ENCODE measurements at regions not wholly inside any gene's neighbourhood (a gene's known extent, or its start where the extent isn't known, plus 50 kb on each side); places are given as distances from the start of the nearest gene placed in this dataset.

DNA sequence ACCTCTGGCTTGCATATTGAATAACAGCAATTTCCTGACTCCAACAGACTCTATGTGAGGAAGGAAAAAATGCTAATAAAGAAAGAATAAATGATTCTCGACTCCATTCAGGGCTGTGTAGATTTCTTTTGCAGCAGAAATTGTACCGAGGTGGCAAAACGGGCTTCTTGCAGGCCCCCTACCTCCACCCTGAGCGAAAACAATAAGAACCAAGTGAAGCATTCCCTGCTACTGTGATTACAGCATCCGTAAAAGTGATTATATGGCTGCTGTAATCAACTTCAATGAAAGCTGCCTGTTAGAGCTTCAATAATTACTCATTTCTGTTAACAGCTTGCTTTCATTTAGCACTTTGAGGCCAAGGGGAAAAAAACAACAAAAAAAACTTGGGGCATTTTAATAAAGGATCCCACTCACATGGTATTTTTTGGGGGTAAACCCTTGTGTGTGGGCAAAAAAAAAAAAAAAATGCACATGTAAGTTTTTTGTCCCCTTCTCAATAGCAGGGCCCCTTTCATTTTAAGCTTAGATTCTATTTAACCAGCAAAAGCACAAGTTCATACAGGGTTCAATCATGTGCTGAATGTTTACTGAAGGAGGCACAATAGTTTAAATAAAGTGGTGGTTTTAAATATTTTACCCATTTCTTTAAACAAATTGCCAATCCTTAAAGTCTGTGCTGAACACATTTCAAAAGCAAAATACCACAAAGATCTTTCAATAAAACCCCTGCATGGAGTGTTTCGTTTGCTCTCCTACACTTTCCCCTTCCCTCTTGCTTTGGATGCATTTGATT lies 271.6 kb downstream of the LMO4 start:
- TF ChIP-seq, protein P1, sequence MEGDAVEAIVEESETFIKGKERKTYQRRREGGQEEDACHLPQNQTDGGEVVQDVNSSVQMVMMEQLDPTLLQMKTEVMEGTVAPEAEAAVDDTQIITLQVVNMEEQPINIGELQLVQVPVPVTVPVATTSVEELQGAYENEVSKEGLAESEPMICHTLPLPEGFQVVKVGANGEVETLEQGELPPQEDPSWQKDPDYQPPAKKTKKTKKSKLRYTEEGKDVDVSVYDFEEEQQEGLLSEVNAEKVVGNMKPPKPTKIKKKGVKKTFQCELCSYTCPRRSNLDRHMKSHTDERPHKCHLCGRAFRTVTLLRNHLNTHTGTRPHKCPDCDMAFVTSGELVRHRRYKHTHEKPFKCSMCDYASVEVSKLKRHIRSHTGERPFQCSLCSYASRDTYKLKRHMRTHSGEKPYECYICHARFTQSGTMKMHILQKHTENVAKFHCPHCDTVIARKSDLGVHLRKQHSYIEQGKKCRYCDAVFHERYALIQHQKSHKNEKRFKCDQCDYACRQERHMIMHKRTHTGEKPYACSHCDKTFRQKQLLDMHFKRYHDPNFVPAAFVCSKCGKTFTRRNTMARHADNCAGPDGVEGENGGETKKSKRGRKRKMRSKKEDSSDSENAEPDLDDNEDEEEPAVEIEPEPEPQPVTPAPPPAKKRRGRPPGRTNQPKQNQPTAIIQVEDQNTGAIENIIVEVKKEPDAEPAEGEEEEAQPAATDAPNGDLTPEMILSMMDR (IDR thresholded peaks at IDR 0.05; ENCODE audit: low read depth, low read length, missing input control): no peak
- TF ChIP-seq SP1 (IDR thresholded peaks at IDR 0.05) (no peak), EGR1 (IDR thresholded peaks at IDR 0.05; ENCODE audit: low read depth in 2 of 2) (no peak), RAD21 (IDR thresholded peaks at IDR 0.05) (no peak), GABPA (IDR thresholded peaks at IDR 0.05 in 1 of 2, conservative IDR thresholded peaks at IDR 0.05 in 1 of 2) (no peak)
- TF ChIP-seq, protein P2, sequence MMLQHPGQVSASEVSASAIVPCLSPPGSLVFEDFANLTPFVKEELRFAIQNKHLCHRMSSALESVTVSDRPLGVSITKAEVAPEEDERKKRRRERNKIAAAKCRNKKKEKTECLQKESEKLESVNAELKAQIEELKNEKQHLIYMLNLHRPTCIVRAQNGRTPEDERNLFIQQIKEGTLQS (IDR thresholded peaks at IDR 0.05): no peak
- TF ChIP-seq, protein P3, sequence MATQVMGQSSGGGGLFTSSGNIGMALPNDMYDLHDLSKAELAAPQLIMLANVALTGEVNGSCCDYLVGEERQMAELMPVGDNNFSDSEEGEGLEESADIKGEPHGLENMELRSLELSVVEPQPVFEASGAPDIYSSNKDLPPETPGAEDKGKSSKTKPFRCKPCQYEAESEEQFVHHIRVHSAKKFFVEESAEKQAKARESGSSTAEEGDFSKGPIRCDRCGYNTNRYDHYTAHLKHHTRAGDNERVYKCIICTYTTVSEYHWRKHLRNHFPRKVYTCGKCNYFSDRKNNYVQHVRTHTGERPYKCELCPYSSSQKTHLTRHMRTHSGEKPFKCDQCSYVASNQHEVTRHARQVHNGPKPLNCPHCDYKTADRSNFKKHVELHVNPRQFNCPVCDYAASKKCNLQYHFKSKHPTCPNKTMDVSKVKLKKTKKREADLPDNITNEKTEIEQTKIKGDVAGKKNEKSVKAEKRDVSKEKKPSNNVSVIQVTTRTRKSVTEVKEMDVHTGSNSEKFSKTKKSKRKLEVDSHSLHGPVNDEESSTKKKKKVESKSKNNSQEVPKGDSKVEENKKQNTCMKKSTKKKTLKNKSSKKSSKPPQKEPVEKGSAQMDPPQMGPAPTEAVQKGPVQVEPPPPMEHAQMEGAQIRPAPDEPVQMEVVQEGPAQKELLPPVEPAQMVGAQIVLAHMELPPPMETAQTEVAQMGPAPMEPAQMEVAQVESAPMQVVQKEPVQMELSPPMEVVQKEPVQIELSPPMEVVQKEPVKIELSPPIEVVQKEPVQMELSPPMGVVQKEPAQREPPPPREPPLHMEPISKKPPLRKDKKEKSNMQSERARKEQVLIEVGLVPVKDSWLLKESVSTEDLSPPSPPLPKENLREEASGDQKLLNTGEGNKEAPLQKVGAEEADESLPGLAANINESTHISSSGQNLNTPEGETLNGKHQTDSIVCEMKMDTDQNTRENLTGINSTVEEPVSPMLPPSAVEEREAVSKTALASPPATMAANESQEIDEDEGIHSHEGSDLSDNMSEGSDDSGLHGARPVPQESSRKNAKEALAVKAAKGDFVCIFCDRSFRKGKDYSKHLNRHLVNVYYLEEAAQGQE (IDR thresholded peaks at IDR 0.05): no peak
